Fibroblast of peridontal ligament (primary cell): ENCODE measurements at regions not wholly inside any gene's neighbourhood (a gene's known extent, or its start where the extent isn't known, plus 50 kb on each side); places are given as distances from the start of the nearest gene placed in this dataset.
"Not testable (repeated sequence)": the region's sequence is repeated elsewhere in the genome, so short reads cannot be mapped to it uniquely, and the experiment has no call there.

Source experiments
- DNase-seq: peaks from one replicate; pipeline ENCODE4 v3.0.0-alpha.2; 2010; ENCODE audit errors: extremely low read depth

DNA sequence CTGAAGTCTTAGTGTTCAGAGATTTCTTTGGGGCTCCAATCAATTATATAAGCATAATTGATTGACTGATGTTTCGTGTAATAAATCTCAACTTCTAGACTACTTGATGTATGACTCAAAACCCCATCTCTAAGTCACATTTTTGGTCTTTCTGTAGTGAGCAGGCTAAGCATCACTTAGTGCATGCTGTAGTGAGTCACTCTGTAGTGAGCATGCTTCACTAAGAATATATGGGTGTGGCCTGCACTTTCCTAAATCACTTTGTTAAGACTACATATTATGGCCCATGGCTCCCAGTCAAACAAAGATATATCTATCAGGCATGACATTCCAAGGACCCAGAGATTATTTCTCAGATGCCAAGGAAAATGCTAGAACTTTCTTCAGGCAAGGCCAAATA is 909.4 kb upstream of the LRFN5 start:
- no peak for DNase-seq

- no peak for DNase-seq
Measured at GRCh38 chr14:40694023-40694422, 912.7 kb upstream of the LRFN5 start.

GRCh38 chr14:40691066-40691465 is 915.6 kb upstream of the LRFN5 start:
- DNase-seq: no peak

DNA sequence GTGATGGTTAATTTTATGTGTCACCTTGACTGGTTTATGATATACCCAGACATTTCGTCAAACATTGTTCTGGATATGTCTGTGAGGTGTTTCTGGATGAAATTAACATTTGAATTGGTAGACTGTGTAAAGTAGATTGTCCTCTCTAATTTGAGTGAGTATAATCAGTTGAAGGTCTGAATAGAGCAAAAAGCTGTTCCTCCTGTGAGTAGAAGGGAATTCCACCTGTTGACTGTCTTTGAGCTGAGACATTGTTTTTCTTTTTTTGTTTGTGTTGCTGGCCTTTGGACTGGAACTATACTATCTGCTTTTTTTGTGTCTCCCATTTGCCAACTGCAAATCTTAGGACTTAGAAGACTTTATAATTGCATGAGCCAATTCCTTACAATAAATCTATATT is 920.9 kb upstream of the LRFN5 start:
- no peak for DNase-seq

GRCh38 chr14:40684328-40684727 is 922.3 kb upstream of the LRFN5 start:
- DNase-seq: no peak

GRCh38 chr14:40682131-40682913 is 924.4 kb upstream of the LRFN5 start:
- DNase-seq: no peak

DNA sequence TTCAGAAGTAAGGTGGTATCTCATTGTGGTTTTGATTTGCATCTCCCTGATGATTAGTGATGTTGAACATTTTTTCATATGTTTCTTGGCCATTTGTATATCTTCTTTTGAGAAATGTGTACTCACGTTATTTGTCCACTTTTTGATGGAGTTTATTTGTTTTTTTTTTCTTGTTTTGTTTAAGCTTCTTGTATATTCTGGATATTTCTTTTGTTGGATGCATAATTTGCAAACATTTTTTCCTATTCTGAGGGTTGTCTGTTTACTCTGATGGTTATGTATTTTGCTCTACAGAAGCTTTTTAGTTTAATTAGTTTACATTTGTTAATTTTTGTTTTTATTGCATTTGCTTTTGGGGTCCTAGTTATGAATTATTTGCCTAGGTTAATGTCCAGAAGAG is 927.4 kb upstream of the LRFN5 start:
- no peak for DNase-seq

- DNase-seq: not testable (repeated sequence)
Measured at GRCh38 chr14:40677206-40677605, 929.5 kb upstream of the LRFN5 start.

DNA sequence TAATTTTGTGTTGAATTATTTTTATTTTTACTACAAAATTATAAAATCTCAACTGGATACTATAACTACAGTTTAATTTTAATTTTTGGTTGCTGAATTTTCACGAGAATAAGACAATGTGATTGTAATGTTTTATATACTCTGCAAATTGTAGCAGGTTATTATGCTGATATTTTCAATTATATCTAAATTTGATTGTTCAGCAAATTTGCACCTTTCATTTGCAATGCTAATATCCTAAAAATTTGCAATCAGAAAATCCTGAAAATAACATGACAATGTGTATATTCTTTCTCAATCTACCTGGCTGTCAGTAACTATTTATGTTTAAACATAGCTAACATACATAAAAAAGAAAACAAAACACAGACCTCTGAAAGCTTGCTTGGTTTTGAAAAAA is 932.2 kb upstream of the LRFN5 start:
- DNase-seq: no peak

DNA sequence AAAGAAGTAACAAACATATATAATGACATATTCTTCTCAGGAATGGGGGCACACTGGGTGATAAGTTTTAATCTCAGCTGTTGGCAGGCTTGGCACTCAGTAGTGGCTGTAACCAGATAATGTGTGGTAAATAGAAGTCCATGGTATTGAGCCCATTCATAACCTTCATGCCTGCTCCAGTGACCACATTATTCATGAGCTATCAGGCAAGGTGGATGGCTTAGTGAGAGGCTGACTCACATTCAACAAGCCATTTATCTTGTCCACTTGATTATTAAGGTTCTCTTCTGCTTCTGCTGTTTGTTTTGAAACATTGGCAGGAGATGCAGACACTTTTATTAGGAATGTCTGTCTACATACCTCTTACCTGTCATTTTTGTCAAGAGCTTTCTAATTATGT is 950.4 kb upstream of the LRFN5 start:
- DNase-seq: no peak

DNA sequence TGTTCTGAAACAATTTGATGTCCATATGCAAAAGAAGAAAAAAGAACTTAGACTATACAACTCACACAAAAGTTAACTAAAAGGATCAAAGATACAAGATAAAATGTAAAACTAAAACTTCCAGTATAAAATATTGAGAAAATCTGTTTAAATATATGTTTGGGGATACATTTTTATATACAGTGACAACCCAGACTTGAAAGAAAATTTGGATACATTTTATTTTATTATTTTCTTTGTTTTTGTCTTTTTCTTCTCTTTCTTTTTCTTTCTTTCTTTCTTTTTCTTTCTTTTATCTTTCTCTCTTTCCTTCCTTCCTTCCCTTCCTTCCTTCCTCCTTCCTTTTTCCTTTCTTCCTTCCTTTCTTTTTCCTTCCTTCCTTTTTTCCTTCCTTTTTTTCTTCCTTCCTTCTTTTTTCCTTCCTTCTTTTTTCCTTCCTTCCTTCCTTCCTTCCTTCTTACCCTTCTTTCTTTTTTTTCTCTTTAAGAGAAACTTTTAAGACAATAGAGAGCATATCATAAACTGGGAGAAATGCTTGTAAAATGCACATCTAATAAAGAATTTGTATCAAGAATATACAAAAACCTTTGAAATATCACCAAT is 954.5 kb upstream of the LRFN5 start:
- DNase-seq: no peak

- DNase-seq: no peak
Measured at GRCh38 chr14:40630471-40630870, 976.2 kb upstream of the LRFN5 start.

DNA sequence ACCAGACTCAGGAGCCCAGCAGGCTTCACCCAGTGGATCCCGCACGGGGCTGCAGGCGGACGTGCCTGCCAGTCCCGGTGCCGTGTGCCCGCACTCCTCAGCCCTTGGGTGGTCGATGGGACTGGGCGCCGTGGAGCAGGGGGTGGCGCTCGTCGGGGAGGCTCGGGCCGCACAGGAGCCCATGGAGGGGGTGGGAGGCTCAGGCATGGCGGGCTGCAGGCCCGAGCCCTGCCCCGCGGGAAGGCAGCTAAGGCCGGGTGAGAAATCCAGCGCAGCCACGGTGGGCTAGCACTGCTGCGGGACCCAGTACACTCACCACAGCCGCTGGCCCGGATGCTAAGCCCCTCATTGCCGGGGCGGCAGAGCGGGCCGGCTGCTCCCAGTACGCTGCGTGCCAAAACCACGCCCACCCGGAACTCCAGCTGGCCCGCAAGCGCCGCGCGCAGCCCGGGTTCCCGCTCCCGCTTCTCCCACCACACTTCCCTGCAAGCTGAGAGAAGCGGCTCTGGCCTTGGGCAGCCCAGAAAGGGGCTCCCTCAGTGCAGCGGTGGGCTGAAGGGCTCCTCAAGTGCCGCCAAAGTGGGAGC is 977.0 kb upstream of the LRFN5 start:
- DNase-seq: not testable (repeated sequence)

GRCh38 chr14:40629144-40629543 is 977.5 kb upstream of the LRFN5 start:
- no peak for DNase-seq

GRCh38 chr14:40623643-40624042 is 983.0 kb upstream of the LRFN5 start:
- no peak for DNase-seq

- no peak for DNase-seq
Measured at GRCh38 chr14:40618225-40618898, 988.3 kb upstream of the LRFN5 start.

DNA sequence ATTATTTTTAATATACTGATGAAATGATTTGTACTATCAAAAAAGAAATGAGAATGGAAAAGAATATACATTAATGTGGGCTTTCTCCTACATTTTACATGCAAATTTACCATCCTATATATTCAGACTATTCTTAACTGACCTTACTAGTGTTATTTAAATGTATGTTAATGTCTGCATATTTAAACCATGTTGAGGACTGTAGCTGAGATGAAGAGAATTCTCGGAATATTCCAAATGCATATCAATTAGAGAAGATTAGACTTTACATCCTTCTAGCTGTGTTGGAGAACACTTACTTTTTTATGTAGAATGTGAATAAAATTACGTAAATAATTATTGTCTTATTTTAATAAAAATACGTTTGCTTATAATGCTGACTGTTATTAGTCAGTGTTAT is 990.1 kb upstream of the LRFN5 start:
- DNase-seq: no peak

GRCh38 chr14:40601063-40601462 is 1005.6 kb upstream of the LRFN5 start:
- no peak for DNase-seq

DNA sequence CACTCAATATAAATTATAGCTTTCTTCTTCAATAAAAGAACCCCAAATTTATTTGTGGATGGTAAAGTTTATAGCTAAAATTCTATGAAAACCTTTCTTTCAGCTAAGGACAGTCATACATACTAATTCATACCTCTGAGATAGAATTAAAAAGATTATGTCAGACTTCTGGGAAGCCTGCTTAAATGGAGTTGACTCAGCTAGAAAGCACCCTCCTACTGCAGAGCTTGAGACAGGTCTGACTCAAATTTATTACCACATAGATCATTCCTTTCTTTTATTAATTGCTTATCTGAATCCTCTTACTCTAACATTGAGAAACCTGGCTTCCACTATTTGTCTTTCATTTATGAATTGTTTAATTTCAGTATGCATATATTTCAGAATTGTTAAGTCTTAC is 1007.0 kb upstream of the LRFN5 start:
- DNase-seq: no peak

DNA sequence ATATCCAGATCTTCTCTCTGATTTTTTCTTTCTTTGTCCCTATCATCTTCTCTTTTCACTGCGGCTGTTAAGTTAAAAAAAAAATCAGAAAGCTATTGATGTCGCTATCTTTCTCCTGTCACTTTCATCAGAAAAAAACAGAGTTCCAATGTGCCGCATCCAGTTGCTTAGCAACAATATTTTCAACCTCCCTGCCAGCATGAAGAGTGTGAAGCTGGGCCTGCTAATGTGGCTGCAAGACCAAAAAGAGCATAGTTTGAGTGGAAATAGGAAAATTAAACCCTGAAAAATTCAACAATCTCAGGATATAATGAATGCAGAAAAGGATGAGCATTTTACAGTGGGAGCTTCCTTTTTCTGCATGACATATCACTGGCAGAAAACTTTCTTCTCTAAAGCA is 1025.4 kb upstream of the LRFN5 start:
- DNase-seq: no peak

GRCh38 chr14:40576880-40577478 is 1029.7 kb upstream of the LRFN5 start:
- DNase-seq: no peak

GRCh38 chr14:40574780-40575179 is 1031.9 kb upstream of the LRFN5 start:
- no peak for DNase-seq
